Mucosa of descending colon (tissue), 3 donors: ENCODE measurements at regions not wholly inside any gene's neighbourhood (a gene's known extent, or its start where the extent isn't known, plus 50 kb on each side); places are given as distances from the start of the nearest gene placed in this dataset.

Experiments
- ATAC-seq: fragments of 200-7000 bp; cut with Tn5 transposase; one replicate; pipeline ENCODE4 v1.9.1; 2020; ENCODE audit warnings: mild to moderate bottlenecking, moderate library complexity
- DNase-seq, 3 donors: peaks; one replicate each; pipeline ENCODE4 v3.0.0-alpha.2; 2020
- H3K36me3 ChIP-seq: fragments of 200-600 bp; one replicate; pipeline ENCODE4 v1.8.0; 2021; ENCODE audit warnings: low read depth, mild to moderate bottlenecking
- H3K4me1 ChIP-seq: fragments of 200-600 bp; one replicate; pipeline ENCODE4 v1.8.0; 2021; ENCODE audit warnings: low read depth, mild to moderate bottlenecking
- H3K4me3 ChIP-seq: fragments of 200-600 bp; one replicate; pipeline ENCODE4 v1.8.0; 2021; ENCODE audit warnings: mild to moderate bottlenecking
- H3K9me3 ChIP-seq: fragments of 200-600 bp; one replicate; pipeline ENCODE4 v1.8.0; 2021; ENCODE audit warnings: mild to moderate bottlenecking
- CTCF ChIP-seq: fragments of 200-600 bp; IDR thresholded peaks from one replicate; pipeline ENCODE4 v1.8.0; 2022; ENCODE audit warnings: antibody characterized with exemption, mild to moderate bottlenecking
- intact Hi-C, 2 donors: fragments of 100-400 bp; cut with DNase I in 1 of 2; cut with micrococcal nuclease in 1 of 2; formaldehyde crosslinking; loops; one replicate each; pipeline versions ENCODE4 v1.11.0 to v1.11.1; 2022; cut with DNase I, micrococcal nuclease
- donor health status: DM: no; HTN: no; CAD: no; lungs with moderate emphysema.
- donor health status: DM: no; HTN: no; CAD: no.
- donor health status: DM: no; HTN: yes; CAD: no.

- intact Hi-C loops: no loop called here
- no peak for ATAC-seq
Observed at GRCh38 chr20:12808006-12808567, 200.7 kb upstream of the SPTLC3 start.

GRCh38 chr20:12815231-12815768 lies 193.5 kb upstream of the SPTLC3 start:
- ATAC-seq (no peak), DNase-seq (no peak)
- no peak for TF ChIP-seq CTCF
- intact Hi-C loops: no loop called here
- H3K4me1 ChIP-seq: no peaks in the 10 kb centered on the region
- H3K9me3 ChIP-seq: no peaks in the 10 kb centered on the region
- no peak overlapping the region for H3K4me3 ChIP-seq
- no peaks in the 10 kb centered on the region for H3K36me3 ChIP-seq

More at GRCh38 chr20:12808006-12808567, 200.7 kb upstream of the SPTLC3 start:
- Histone ChIP-seq H3K4me1 (no peaks in the 10 kb centered on the region), H3K9me3 (no peaks in the 10 kb centered on the region), H3K36me3 (no peaks in the 10 kb centered on the region), H3K4me3 (no peak overlapping the region)
- DNase-seq: no peak
- no peak for TF ChIP-seq CTCF

- no peaks in the 10 kb centered on the region for H3K4me1 ChIP-seq
- DNase-seq: no peak
- H3K4me3 ChIP-seq: no peak overlapping the region
- H3K36me3 ChIP-seq: no peaks in the 10 kb centered on the region
- no peak for TF ChIP-seq CTCF
- no peaks in the 10 kb centered on the region for H3K9me3 ChIP-seq
- no peak for ATAC-seq
- intact Hi-C loops: no loop called here
Observed at GRCh38 chr20:12815778-12816408, 192.9 kb upstream of the SPTLC3 start.

- intact Hi-C loops: no loop called here
- Histone ChIP-seq H3K36me3 (no peaks in the 10 kb centered on the region), H3K4me3 (no peak overlapping the region), H3K4me1 (no peaks in the 10 kb centered on the region), H3K9me3 (no peaks in the 10 kb centered on the region)
- DNase-seq: no peak
- TF ChIP-seq CTCF: no peak
- ATAC-seq: no peak
Observed at GRCh38 chr20:12821249-12821648, 187.5 kb upstream of the SPTLC3 start.

GRCh38 chr20:12823734-12824133 lies 185.0 kb upstream of the SPTLC3 start:
- no peaks in the 10 kb centered on the region for H3K36me3 ChIP-seq
- ATAC-seq (no peak), DNase-seq (no peak)
- no peak overlapping the region for H3K4me3 ChIP-seq
- no peak for TF ChIP-seq CTCF
- H3K4me1 ChIP-seq: no peaks in the 10 kb centered on the region
- no peaks in the 10 kb centered on the region for H3K9me3 ChIP-seq
- intact Hi-C loops: no loop called here
